ENCODE measurements at regions not wholly inside any gene's neighbourhood (a gene's known extent, or its start where the extent isn't known, plus 50 kb on each side); places are given as distances from the start of the nearest gene placed in this dataset.

- intact Hi-C loops (cut with DNase I): no loop called here
- Histone ChIP-seq H3K36me3 (ENCODE audit: insufficient read depth in 1 of 2, low read depth in 1 of 2) (no peaks in the 10 kb centered on the region), H3K4me3 (no peak overlapping the region), H3K4me1 (no peaks in the 10 kb centered on the region), H3K27ac (no peak overlapping the region), H3K9me3 (no peaks in the 10 kb centered on the region), H3K27me3 (ENCODE audit: insufficient read depth in 3 of 3, low read length in 2 of 3) (no peaks in the 10 kb centered on the region)
- no peak for DNase-seq
- ATAC-seq: no peak
- TF ChIP-seq CTCF (IDR thresholded peaks at IDR 0.05): no peak
- 78 to 83% (median 82%) methylated on average over 2 of the region's 2 CpGs for WGBS, 3 donors
Observed at GRCh38 chr21:38716088-38716487, 89.6 kb upstream of the ETS2 start.

DNA sequence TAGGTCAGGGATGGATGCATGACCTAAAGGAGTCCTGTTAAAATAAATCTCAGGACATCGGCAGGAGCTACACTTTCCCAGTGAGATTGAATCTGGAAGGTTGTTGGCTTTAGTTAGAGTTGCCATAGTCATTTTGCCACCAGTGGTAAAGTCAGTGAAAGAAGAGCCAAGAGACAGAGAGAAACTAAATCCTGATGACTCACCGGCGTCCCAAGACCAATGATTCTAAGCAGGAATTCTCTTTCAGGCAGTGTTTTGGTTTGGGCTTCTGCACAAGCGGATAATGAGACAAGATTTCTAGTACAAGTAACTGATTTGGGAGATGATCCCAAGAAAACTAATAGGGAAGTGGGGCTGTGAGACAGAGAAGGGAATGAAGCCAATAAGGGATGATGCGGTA is 88.8 kb upstream of the ETS2 start:
- TF ChIP-seq CTCF (IDR thresholded peaks at IDR 0.05): no peak
- ATAC-seq (no peak), DNase-seq (no peak)
- Histone ChIP-seq H3K27me3 (ENCODE audit: insufficient read depth in 3 of 3, low read length in 2 of 3) (no peaks in the 10 kb centered on the region), H3K4me3 (no peak overlapping the region), H3K9me3 (no peaks in the 10 kb centered on the region), H3K4me1 (no peaks in the 10 kb centered on the region), H3K36me3 (ENCODE audit: insufficient read depth in 1 of 2, low read depth in 1 of 2) (no peaks in the 10 kb centered on the region), H3K27ac (no peak overlapping the region)
- 81 to 86% (median 82%) methylated on average over 5 of the region's 5 CpGs for WGBS, 3 donors
- intact Hi-C loops (cut with DNase I): no loop called here

DNA sequence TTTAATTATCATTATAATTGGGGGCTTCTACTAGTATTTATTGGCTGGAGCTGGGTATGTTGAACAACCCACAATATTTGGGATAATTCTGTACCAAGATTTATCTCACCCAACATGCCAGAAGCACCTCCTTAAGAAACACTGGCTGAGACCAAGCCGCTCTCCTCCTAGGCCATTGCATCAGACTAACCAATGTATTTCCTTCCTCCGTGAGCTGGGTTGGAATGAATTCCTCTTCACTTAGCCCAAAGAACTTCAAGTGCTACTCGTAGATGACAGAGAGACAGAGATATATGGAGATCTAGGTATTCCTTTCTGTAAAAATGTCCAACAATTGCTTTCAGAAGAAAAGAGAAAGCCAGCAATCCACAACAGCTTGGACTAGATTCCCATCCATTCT is 87.2 kb upstream of the ETS2 start:
- ATAC-seq: no peak
- WGBS, 3 donors: 80 to 81% (median 80%) methylated on average over 3 of the region's 3 CpGs
- H3K4me1 ChIP-seq: no peaks in the 10 kb centered on the region
- H3K36me3 ChIP-seq (ENCODE audit: insufficient read depth in 1 of 2, low read depth in 1 of 2): no peaks in the 10 kb centered on the region
- no peak overlapping the region for H3K4me3 ChIP-seq
- DNase-seq: no peak
- intact Hi-C loops (cut with DNase I): no loop called here
- TF ChIP-seq CTCF (IDR thresholded peaks at IDR 0.05): no peak
- no peaks in the 10 kb centered on the region for H3K27me3 ChIP-seq (ENCODE audit: insufficient read depth in 3 of 3, low read length in 2 of 3)
- H3K27ac ChIP-seq: no peak overlapping the region
- no peaks in the 10 kb centered on the region for H3K9me3 ChIP-seq

DNA sequence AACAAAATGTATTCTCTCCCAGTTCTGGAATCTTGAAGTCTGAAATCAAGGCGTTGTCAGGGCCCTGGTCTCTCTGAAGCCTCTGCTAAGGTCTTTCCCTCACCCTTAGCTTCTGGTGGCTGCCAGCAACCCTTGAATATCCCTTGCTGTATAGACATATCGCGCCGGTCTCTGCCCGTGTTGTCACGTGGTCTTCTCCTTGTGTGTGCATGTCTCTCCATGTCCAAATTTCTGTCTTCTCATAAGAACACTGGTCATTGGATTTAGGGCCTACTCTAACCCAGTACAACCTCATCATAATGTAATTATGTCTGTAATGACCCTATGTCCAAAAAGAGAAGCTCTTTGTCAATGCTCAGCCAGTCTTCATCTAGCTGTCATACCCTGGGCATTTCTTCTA is 85.7 kb upstream of the ETS2 start:
- TF ChIP-seq CTCF (IDR thresholded peaks at IDR 0.05): no peak
- DNase-seq (no peak), ATAC-seq (no peak)
- H3K27me3 ChIP-seq (ENCODE audit: insufficient read depth in 3 of 3, low read length in 2 of 3): no peaks in the 10 kb centered on the region
- H3K4me1 ChIP-seq: no peaks in the 10 kb centered on the region
- H3K4me3 ChIP-seq: no peak overlapping the region
- no peaks in the 10 kb centered on the region for H3K36me3 ChIP-seq (ENCODE audit: insufficient read depth in 1 of 2, low read depth in 1 of 2)
- no peak overlapping the region for H3K27ac ChIP-seq
- whole genome bisulfite sequencing, 3 donors: 95 to 97% (median 97%) methylated on average over 6 of the region's 6 CpGs
- H3K9me3 ChIP-seq: no peaks in the 10 kb centered on the region
- intact Hi-C loops (cut with DNase I): loop anchor here in 1 of 2 donors (10.0 kb wide), 1 partner anchor 215 kb away; no protein-coding TSS in a partner anchor

DNA sequence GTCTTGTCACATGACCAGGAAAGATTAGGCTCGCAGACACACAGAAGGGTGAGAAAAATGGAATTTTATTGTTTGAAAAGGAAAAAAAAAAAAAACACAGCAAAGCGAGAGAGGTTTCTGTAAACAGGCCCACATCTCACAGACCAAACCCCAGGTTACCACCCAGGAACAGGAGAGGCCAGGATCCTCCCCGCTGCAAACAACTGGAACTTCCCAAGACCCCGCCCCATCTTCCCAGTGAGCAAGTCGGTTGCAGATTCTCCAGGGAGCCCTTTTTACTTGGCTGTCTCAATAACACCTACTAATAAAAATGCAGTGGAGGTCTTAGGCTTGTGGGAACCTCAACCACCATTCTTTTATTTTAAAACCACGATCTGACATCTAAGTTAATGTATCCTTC is 84.7 kb upstream of the ETS2 start:
- H3K4me1 ChIP-seq: no peaks in the 10 kb centered on the region
- TF ChIP-seq CTCF (IDR thresholded peaks at IDR 0.05): no peak
- no peak overlapping the region for H3K4me3 ChIP-seq
- intact Hi-C loops (cut with DNase I): loop anchor here in 1 of 2 donors (10.0 kb wide), 1 partner anchor 216 kb away; no protein-coding TSS in a partner anchor
- no peaks in the 10 kb centered on the region for H3K36me3 ChIP-seq (ENCODE audit: insufficient read depth in 1 of 2, low read depth in 1 of 2)
- no peaks in the 10 kb centered on the region for H3K27me3 ChIP-seq (ENCODE audit: insufficient read depth in 3 of 3, low read length in 2 of 3)
- H3K27ac ChIP-seq: no peak overlapping the region
- 65 to 79% (median 66%) methylated on average over 6 of the region's 6 CpGs for WGBS, 3 donors
- no peaks in the 10 kb centered on the region for H3K9me3 ChIP-seq
- no peak for ATAC-seq
- no peak for DNase-seq
